ENCODE measurements at regions not wholly inside any gene's neighbourhood (a gene's known extent, or its start where the extent isn't known, plus 50 kb on each side); places are given as distances from the start of the nearest gene placed in this dataset.

DNA sequence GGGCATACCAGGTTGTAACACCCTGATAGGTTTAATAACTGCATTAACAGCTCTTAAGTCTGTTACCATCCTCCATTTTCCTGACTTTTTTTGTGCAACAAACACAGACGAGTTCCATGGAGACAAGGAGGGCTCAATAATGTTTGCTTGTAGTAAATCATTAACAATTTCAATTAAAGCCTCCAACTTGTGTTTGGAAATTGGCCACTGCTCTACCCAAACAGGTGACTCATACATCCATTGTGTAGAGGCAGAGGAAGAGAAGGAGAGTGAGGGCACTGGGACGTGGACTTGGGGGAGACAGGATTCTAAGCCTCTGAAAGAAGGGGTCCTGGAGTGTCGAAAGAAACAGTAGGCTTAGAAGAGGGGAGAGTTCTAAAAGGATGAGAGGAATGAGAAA is 213.6 kb upstream of the KCNN2 start:
- TF ChIP-seq CTCF (IDR thresholded peaks at IDR 0.05; ENCODE audit: insufficient read depth, low read length) (no peak), GABPA (IDR thresholded peaks at IDR 0.05; ENCODE audit: low read depth) (no peak), POLR2AphosphoS5 (IDR thresholded peaks at IDR 0.05; ENCODE audit: low read depth) (no peak), SPI1 (IDR thresholded peaks at IDR 0.05; ENCODE audit: borderline replicate concordance, low read depth) (no peak)
- TF ChIP-seq, protein P1, sequence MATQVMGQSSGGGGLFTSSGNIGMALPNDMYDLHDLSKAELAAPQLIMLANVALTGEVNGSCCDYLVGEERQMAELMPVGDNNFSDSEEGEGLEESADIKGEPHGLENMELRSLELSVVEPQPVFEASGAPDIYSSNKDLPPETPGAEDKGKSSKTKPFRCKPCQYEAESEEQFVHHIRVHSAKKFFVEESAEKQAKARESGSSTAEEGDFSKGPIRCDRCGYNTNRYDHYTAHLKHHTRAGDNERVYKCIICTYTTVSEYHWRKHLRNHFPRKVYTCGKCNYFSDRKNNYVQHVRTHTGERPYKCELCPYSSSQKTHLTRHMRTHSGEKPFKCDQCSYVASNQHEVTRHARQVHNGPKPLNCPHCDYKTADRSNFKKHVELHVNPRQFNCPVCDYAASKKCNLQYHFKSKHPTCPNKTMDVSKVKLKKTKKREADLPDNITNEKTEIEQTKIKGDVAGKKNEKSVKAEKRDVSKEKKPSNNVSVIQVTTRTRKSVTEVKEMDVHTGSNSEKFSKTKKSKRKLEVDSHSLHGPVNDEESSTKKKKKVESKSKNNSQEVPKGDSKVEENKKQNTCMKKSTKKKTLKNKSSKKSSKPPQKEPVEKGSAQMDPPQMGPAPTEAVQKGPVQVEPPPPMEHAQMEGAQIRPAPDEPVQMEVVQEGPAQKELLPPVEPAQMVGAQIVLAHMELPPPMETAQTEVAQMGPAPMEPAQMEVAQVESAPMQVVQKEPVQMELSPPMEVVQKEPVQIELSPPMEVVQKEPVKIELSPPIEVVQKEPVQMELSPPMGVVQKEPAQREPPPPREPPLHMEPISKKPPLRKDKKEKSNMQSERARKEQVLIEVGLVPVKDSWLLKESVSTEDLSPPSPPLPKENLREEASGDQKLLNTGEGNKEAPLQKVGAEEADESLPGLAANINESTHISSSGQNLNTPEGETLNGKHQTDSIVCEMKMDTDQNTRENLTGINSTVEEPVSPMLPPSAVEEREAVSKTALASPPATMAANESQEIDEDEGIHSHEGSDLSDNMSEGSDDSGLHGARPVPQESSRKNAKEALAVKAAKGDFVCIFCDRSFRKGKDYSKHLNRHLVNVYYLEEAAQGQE (IDR thresholded peaks at IDR 0.05; ENCODE audit: insufficient replicate concordance, low read depth) = no peak

Data from HL-60 (cell line).